Loucy (cell line): ENCODE measurements at regions not wholly inside any gene's neighbourhood (a gene's known extent, or its start where the extent isn't known, plus 50 kb on each side); places are given as distances from the start of the nearest gene placed in this dataset.
"Not testable (repeated sequence)": the region's sequence is repeated elsewhere in the genome, so short reads cannot be mapped to it uniquely, and the experiment has no call there.

Source experiments
- H2AFZ ChIP-seq: fragments of 200-600 bp; sonication (generic); 2 replicates; pipeline ENCODE4 v1.6.0; 2016; ENCODE audit warnings: antibody characterized with exemption, mild to moderate bottlenecking, low read length, moderate library complexity
- H3F3A ChIP-seq: fragments of 200-600 bp; 2 replicates; pipeline ENCODE4 v1.6.0; 2016; ENCODE audit warnings: antibody characterized with exemption, low read depth, mild to moderate bottlenecking
- H3K27me3 ChIP-seq: fragments of 200-600 bp; sonication (generic); 2 replicates; pipeline ENCODE4 v1.6.1; 2014; ENCODE audit warnings: low read length, mild to moderate bottlenecking; ENCODE audit not compliant: insufficient read depth, poor library complexity, severe bottlenecking
- H3K36me3 ChIP-seq: fragments of 200-600 bp; sonication (generic); 2 replicates; pipeline ENCODE4 v1.6.1; 2016; ENCODE audit warnings: low read length; ENCODE audit not compliant: insufficient read depth
- H3K4me1 ChIP-seq: fragments of 200-600 bp; sonication (generic); 2 replicates; pipeline ENCODE4 v1.5.1; 2014; ENCODE audit warnings: low read length, mild to moderate bottlenecking; ENCODE audit not compliant: insufficient read depth, poor library complexity, severe bottlenecking
- H3K4me2 ChIP-seq: fragments of 200-600 bp; sonication (generic); 2 replicates; pipeline ENCODE4 v1.6.0; 2014; ENCODE audit warnings: antibody characterized with exemption, low read length, low read depth, mild to moderate bottlenecking; ENCODE audit not compliant: poor library complexity, severe bottlenecking
- H3K4me3 ChIP-seq: fragments of 200-600 bp; sonication (generic); 2 replicates; pipeline ENCODE4 v1.5.1; 2014; ENCODE audit warnings: low read length, mild to moderate bottlenecking, mixed read lengths; ENCODE audit not compliant: poor library complexity, severe bottlenecking
- H3K79me2 ChIP-seq: fragments of 200-600 bp; sonication (generic); 2 replicates; pipeline ENCODE4 v1.6.1; 2014; ENCODE audit warnings: low read length; ENCODE audit not compliant: insufficient read depth
- H3K9ac ChIP-seq: fragments of 200-600 bp; sonication (generic); 2 replicates; pipeline ENCODE4 v1.6.0; 2014; ENCODE audit warnings: mild to moderate bottlenecking, low read depth, low read length, moderate library complexity; ENCODE audit not compliant: poor library complexity, severe bottlenecking
- H3K9me2 ChIP-seq: fragments of 200-600 bp; sonication (generic); replicated peaks from 2 replicates; pipeline ENCODE4 v1.6.1; 2016; ENCODE audit warnings: low read depth, low read length, mixed read lengths
- H3K9me3 ChIP-seq: fragments of 200-600 bp; sonication (generic); 2 replicates; pipeline ENCODE4 v1.6.1; 2014; ENCODE audit warnings: mild to moderate bottlenecking, antibody characterized with exemption, low read length, low read depth; ENCODE audit not compliant: insufficient read depth
- H4K20me1 ChIP-seq: fragments of 200-600 bp; sonication (generic); 2 replicates; pipeline ENCODE4 v1.6.0; 2014; ENCODE audit warnings: antibody characterized with exemption, low read length, mild to moderate bottlenecking; ENCODE audit not compliant: insufficient read depth, poor library complexity, severe bottlenecking
- CTCF ChIP-seq: fragments of 200-600 bp; sonication (generic); conservative IDR thresholded peaks from 2 replicates; pipeline ENCODE4 v1.5.1; 2014; ENCODE audit warnings: mild to moderate bottlenecking, antibody characterized with exemption, low read length
- EZH2phosphoT487 ChIP-seq: fragments of 200-600 bp; IDR thresholded peaks from 2 replicates; pipeline ENCODE4 v1.6.1; 2018; ENCODE audit warnings: antibody characterized with exemption, mild to moderate bottlenecking, moderate library complexity, borderline replicate concordance

- Histone ChIP-seq H3K4me2 (peak overlapping the region; percentile 4), H3K79me2 (no peaks in the 10 kb centered on the region), H3K4me1 (peaks cover 7% of the 10 kb centered on the region), H3K9me3 (no peaks in the 10 kb centered on the region), H4K20me1 (no peaks in the 10 kb centered on the region), H3K27me3 (no peaks in the 10 kb centered on the region), H3K9me2 (no peaks in the 10 kb centered on the region), H3K4me3 (no peak overlapping the region), H3K9ac (no peak overlapping the region), H3K36me3 (no peaks in the 10 kb centered on the region), H2AFZ (peak overlapping the region; percentile 39), H3F3A (no peaks in the 10 kb centered on the region)
- no peak for TF ChIP-seq EZH2phosphoT487
- no peak for TF ChIP-seq CTCF
Observed at GRCh38 chr3:11736136-11736833, 92.6 kb upstream of the VGLL4 start.

- H3K4me1 ChIP-seq: peaks cover 7% of the 10 kb centered on the region
- no peaks in the 10 kb centered on the region for H3K9me2 ChIP-seq
- peak overlapping the region; percentile 39 for H2AFZ ChIP-seq
- no peak overlapping the region for H3K4me3 ChIP-seq
- no peaks in the 10 kb centered on the region for H3F3A ChIP-seq
- no peaks in the 10 kb centered on the region for H3K27me3 ChIP-seq
- H3K9me3 ChIP-seq: no peaks in the 10 kb centered on the region
- TF ChIP-seq CTCF (0 out of 2 replicates have a peak, but pooled peaks have one; percentile 18), EZH2phosphoT487 (no peak)
- H3K79me2 ChIP-seq: no peaks in the 10 kb centered on the region
- H3K4me2 ChIP-seq: peak overlapping the region; percentile 4
- no peaks in the 10 kb centered on the region for H4K20me1 ChIP-seq
- H3K36me3 ChIP-seq: no peaks in the 10 kb centered on the region
- H3K9ac ChIP-seq: no peak overlapping the region
Observed at GRCh38 chr3:11735638-11736037, 91.9 kb upstream of the VGLL4 start.

- not testable (repeated sequence) for H3K27me3 ChIP-seq, H3F3A ChIP-seq, H3K36me3 ChIP-seq, H4K20me1 ChIP-seq, H3K4me3 ChIP-seq, H3K4me1 ChIP-seq, H3K4me2 ChIP-seq, H3K9ac ChIP-seq, H3K9me3 ChIP-seq, H3K9me2 ChIP-seq, H3K79me2 ChIP-seq
- peak overlapping the region; percentile 39; the same call in 1 of the 2 replicates for H2AFZ ChIP-seq
Observed at GRCh38 chr3:11735111-11735510, 91.4 kb upstream of the VGLL4 start.

GRCh38 chr3:11733914-11734313 lies 90.2 kb upstream of the VGLL4 start:
- no peaks in the 10 kb centered on the region for H3K9me2 ChIP-seq
- no peaks in the 10 kb centered on the region for H3F3A ChIP-seq
- H3K27me3 ChIP-seq: no peaks in the 10 kb centered on the region
- H3K9ac ChIP-seq: no peak overlapping the region
- no peaks in the 10 kb centered on the region for H3K9me3 ChIP-seq
- no peak overlapping the region for H3K4me2 ChIP-seq
- TF ChIP-seq CTCF (no peak), EZH2phosphoT487 (no peak)
- peaks cover 7% of the 10 kb centered on the region for H3K4me1 ChIP-seq
- no peak overlapping the region for H2AFZ ChIP-seq
- no peaks in the 10 kb centered on the region for H3K79me2 ChIP-seq
- no peaks in the 10 kb centered on the region for H3K36me3 ChIP-seq
- H4K20me1 ChIP-seq: no peaks in the 10 kb centered on the region
- H3K4me3 ChIP-seq: no peak overlapping the region
